ENCODE measurements at regions not wholly inside any gene's neighbourhood (a gene's known extent, or its start where the extent isn't known, plus 50 kb on each side); places are given as distances from the start of the nearest gene placed in this dataset.

DNA sequence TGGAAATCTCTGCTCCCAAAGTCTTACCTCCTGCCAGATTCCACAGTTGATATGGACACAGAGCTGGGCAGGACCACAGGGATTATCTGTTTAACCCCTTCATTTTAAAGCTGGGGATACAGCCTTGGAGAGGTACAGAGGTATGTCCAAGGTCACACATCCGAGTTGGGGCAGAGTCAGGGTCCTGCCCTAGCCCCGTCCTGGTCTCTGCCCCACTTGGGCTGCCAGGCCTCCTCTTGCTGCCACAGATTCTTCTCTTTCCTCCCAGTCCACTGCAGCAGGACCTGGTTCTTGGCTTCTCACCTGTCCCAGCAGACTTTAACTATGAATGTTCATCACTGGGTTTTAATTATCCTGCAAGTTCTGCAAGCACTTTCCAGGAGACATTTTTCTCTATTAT is 258.3 kb downstream of the MATN1 start:
- no peak for TF ChIP-seq POLR2A (IDR thresholded peaks at IDR 0.05; ENCODE audit: low read depth)
- TF ChIP-seq, protein P1, sequence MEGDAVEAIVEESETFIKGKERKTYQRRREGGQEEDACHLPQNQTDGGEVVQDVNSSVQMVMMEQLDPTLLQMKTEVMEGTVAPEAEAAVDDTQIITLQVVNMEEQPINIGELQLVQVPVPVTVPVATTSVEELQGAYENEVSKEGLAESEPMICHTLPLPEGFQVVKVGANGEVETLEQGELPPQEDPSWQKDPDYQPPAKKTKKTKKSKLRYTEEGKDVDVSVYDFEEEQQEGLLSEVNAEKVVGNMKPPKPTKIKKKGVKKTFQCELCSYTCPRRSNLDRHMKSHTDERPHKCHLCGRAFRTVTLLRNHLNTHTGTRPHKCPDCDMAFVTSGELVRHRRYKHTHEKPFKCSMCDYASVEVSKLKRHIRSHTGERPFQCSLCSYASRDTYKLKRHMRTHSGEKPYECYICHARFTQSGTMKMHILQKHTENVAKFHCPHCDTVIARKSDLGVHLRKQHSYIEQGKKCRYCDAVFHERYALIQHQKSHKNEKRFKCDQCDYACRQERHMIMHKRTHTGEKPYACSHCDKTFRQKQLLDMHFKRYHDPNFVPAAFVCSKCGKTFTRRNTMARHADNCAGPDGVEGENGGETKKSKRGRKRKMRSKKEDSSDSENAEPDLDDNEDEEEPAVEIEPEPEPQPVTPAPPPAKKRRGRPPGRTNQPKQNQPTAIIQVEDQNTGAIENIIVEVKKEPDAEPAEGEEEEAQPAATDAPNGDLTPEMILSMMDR (IDR thresholded peaks at IDR 0.05): no peak

Measured in esophagus muscularis mucosa (tissue), 3 donors.